H1 (cell line): ENCODE measurements at regions not wholly inside any gene's neighbourhood (a gene's known extent, or its start where the extent isn't known, plus 50 kb on each side); places are given as distances from the start of the nearest gene placed in this dataset.

Experiments
- CTCF ChIA-PET: fragments of 300-600 bp; sonication (Branson Sonifier 250); formaldehyde crosslinking; loops from one replicate; lab custom pipeline; 2021; ENCODE audit not compliant: partially characterized antibody; lab: Charles Lee
- POLR2A ChIA-PET: fragments of 300-600 bp; sonication (Branson Sonifier 250); formaldehyde crosslinking; loops from one replicate; lab custom pipeline; 2021; ENCODE audit warnings: inconsistent platforms; ENCODE audit not compliant: partially characterized antibody; lab: Charles Lee
- DNase-seq, 2 experiments: peaks; one replicate each; pipeline versions ENCODE4 v3.0.0 to v3.0.0-alpha.2; 2010 to 2022; ENCODE audit warnings: low spot score in 2 of 2, low read depth in 1 of 2, mixed read lengths in 1 of 2
- FAIRE-seq: peaks from 2 replicates; lab custom pipeline; 2011; peaks lifted over from hg19 to GRCh38; lab: Jason Lieb, UNC
- H2AFZ ChIP-seq: 2 replicates; pipeline ENCODE4 v1.8.1; 2012; ENCODE audit warnings: low read length, inconsistent platforms
- H2AK5ac ChIP-seq: 2 replicates; pipeline ENCODE4 v1.6.1; 2013; ENCODE audit warnings: low read depth, low read length
- H2BK120ac ChIP-seq: replicated peaks from 2 replicates; pipeline ENCODE3; 2013; ENCODE audit warnings: low read depth, low read length, inconsistent platforms
- H2BK12ac ChIP-seq: 2 replicates; pipeline ENCODE4 v1.6.1; 2013; ENCODE audit warnings: low read depth, low read length
- H2BK15ac ChIP-seq: 2 replicates; pipeline ENCODE4 v1.6.1; 2013; ENCODE audit warnings: low read length
- H2BK20ac ChIP-seq: 2 replicates; pipeline ENCODE4 v1.6.1; 2013; ENCODE audit warnings: low read length
- H2BK5ac ChIP-seq: 2 replicates; pipeline ENCODE4 v1.6.1; 2013; ENCODE audit warnings: low read depth, low read length
- H3K14ac ChIP-seq: 2 replicates; pipeline ENCODE4 v1.6.1; 2013; ENCODE audit warnings: inconsistent platforms; ENCODE audit not compliant: insufficient read length
- H3K18ac ChIP-seq: 2 replicates; pipeline ENCODE4 v1.6.1; 2013; ENCODE audit warnings: low read length; ENCODE audit errors: extremely low read depth
- H3K23ac ChIP-seq: 2 replicates; pipeline ENCODE4 v1.6.1; 2013; ENCODE audit warnings: inconsistent platforms; ENCODE audit not compliant: insufficient read length
- H3K23me2 ChIP-seq: 2 replicates; pipeline ENCODE4 v1.6.1; 2013; ENCODE audit warnings: low read depth, low read length
- H3K27ac ChIP-seq: 2 replicates; pipeline ENCODE4 v1.6.1; 2011; ENCODE audit warnings: low read depth, low read length, inconsistent platforms
- H3K27me3 ChIP-seq, 4 experiments: replicated peaks in 1 of 4; 1 replicate in 1 of 4; 2 replicates in 3 of 4; pipeline versions ENCODE4 v1.6.1 to v1.8.1; 2011 to 2013; ENCODE audit warnings: low read length in 3 of 4, mild to moderate bottlenecking in 3 of 4, inconsistent platforms in 2 of 4, mixed read lengths in 2 of 4, moderate library complexity in 1 of 4; ENCODE audit not compliant: control insufficient read depth in 3 of 4, insufficient read depth in 3 of 4; ENCODE audit errors: extremely low read depth in 1 of 4
- H3K36me3 ChIP-seq, 4 experiments: 2 replicates each; pipeline versions ENCODE4 v1.6.1 to v1.8.1; 2011 to 2013; ENCODE audit warnings: mild to moderate bottlenecking in 4 of 4, low read length in 3 of 4, moderate library complexity in 2 of 4, control low read depth in 1 of 4, inconsistent platforms in 1 of 4; ENCODE audit not compliant: insufficient read depth in 4 of 4, control insufficient read depth in 2 of 4
- H3K4ac ChIP-seq: replicated peaks from 2 replicates; pipeline ENCODE3; 2013; ENCODE audit warnings: low read length, low read depth, mixed read lengths, inconsistent platforms; ENCODE audit not compliant: insufficient read length
- H3K4me1 ChIP-seq, 4 experiments: replicated peaks in 1 of 4; 1 replicate in 1 of 4; 2 replicates in 3 of 4; pipeline versions ENCODE4 v1.6.1 to v1.8.1; 2011 to 2013; ENCODE audit warnings: low read length in 3 of 4, inconsistent platforms in 2 of 4, mixed read lengths in 1 of 4; ENCODE audit not compliant: insufficient read depth in 4 of 4, control insufficient read depth in 3 of 4
- H3K4me2 ChIP-seq, 2 experiments: 2 replicates each; pipeline versions ENCODE4 v1.6.1 to v1.8.1; 2011 to 2013; ENCODE audit warnings: low read depth in 2 of 2, low read length in 2 of 2, control low read depth in 1 of 2, inconsistent platforms in 1 of 2, mild to moderate bottlenecking in 1 of 2; ENCODE audit not compliant: insufficient read depth in 1 of 2
- H3K4me3 ChIP-seq, 4 experiments: fragments of 200-600, 300-600 bp in 1 of 4; sonication (generic), shearing (Covaris generic), sonication (Bioruptor Twin) in 1 of 4; 2 replicates each; pipeline versions ENCODE4 v1.5.1 to v1.8.1; 2011 to 2016; ENCODE audit warnings: low read length in 4 of 4, low read depth in 3 of 4, control low read depth in 2 of 4, inconsistent platforms in 2 of 4, mild to moderate bottlenecking in 2 of 4, mixed read lengths in 1 of 4, moderate library complexity in 1 of 4; ENCODE audit not compliant: insufficient read depth in 2 of 4; ENCODE audit errors: extremely low read depth in 1 of 4
- H3K56ac ChIP-seq: replicated peaks from 2 replicates; pipeline ENCODE3; 2013; ENCODE audit warnings: low read depth, mild to moderate bottlenecking, mixed read lengths, low read length, inconsistent platforms; ENCODE audit not compliant: insufficient read length
- H3K79me1 ChIP-seq: 2 replicates; pipeline ENCODE4 v1.6.1; 2013; ENCODE audit warnings: low read depth, low read length, control low read depth
- H3K79me2 ChIP-seq, 2 experiments: 2 replicates each; pipeline versions ENCODE4 v1.6.1 to v1.8.1; 2012 to 2013; ENCODE audit warnings: low read length in 2 of 2, mild to moderate bottlenecking in 2 of 2, inconsistent platforms in 1 of 2; ENCODE audit not compliant: insufficient read depth in 2 of 2, control insufficient read depth in 1 of 2
- H3K9ac ChIP-seq, 4 experiments: replicated peaks in 1 of 4; 1 replicate in 1 of 4; 2 replicates in 3 of 4; pipeline versions ENCODE4 v1.6.1 to v1.8.1; 2011 to 2013; ENCODE audit warnings: low read depth in 3 of 4, low read length in 3 of 4, control low read depth in 2 of 4, mild to moderate bottlenecking in 2 of 4, moderate library complexity in 2 of 4, inconsistent platforms in 1 of 4; ENCODE audit errors: extremely low read depth in 1 of 4
- H3K9me3 ChIP-seq, 2 experiments: 2 replicates each; pipeline versions ENCODE4 v1.6.1 to v1.8.1; 2012 to 2013; ENCODE audit warnings: mild to moderate bottlenecking in 2 of 2, moderate library complexity in 2 of 2, control low read depth in 1 of 2, inconsistent platforms in 1 of 2, low read depth in 1 of 2, low read length in 1 of 2, mixed read lengths in 1 of 2; ENCODE audit not compliant: insufficient read depth in 2 of 2
- H4K20me1 ChIP-seq, 2 experiments: replicated peaks in 1 of 2; 2 replicates each; pipeline versions ENCODE3 to v1.8.1; 2011 to 2013; ENCODE audit warnings: inconsistent platforms in 2 of 2, low read length in 2 of 2, mild to moderate bottlenecking in 1 of 2; ENCODE audit not compliant: insufficient read depth in 2 of 2, control insufficient read depth in 1 of 2
- H4K5ac ChIP-seq: 2 replicates; pipeline ENCODE4 v1.6.1; 2013; ENCODE audit warnings: low read length, low read depth, mixed read lengths, inconsistent platforms; ENCODE audit not compliant: insufficient read length
- H4K8ac ChIP-seq: 2 replicates; pipeline ENCODE4 v1.8.0; 2013; ENCODE audit warnings: mild to moderate bottlenecking, moderate library complexity, low read length, inconsistent platforms; ENCODE audit not compliant: insufficient read depth; ENCODE audit errors: extremely low read depth
- H4K91ac ChIP-seq: replicated peaks from 2 replicates; pipeline ENCODE3; 2013; ENCODE audit warnings: low read length, mixed read lengths, inconsistent platforms; ENCODE audit not compliant: insufficient read length
- BRCA1 ChIP-seq: IDR thresholded peaks from 2 replicates; pipeline ENCODE4 v1.6.1; 2012; ENCODE audit warnings: low read depth, low read length, improper control_type of control experiment
- CHD2 ChIP-seq: IDR thresholded peaks from 2 replicates; pipeline ENCODE4 v1.6.1; 2012; ENCODE audit warnings: low read length, improper control_type of control experiment
- EP300 ChIP-seq, 2 experiments: IDR thresholded peaks; 1 replicate in 1 of 2; 2 replicates in 1 of 2; pipeline ENCODE4 v1.6.1; 2011 to 2012; ENCODE audit warnings: low read depth in 2 of 2, low read length in 2 of 2, mild to moderate bottlenecking in 2 of 2, borderline replicate concordance in 1 of 2, inconsistent platforms in 1 of 2, moderate library complexity in 1 of 2
- WGBS, 2 experiments: shearing (Covaris generic) in 1 of 2; methylation state at CpG; one replicate each; pipeline versions ENCODE4 v1.1.6 to v1.1.7; 2013 to 2015; ENCODE audit warnings: low lambda C conversion rate in 2 of 2, mixed read lengths in 2 of 2, inconsistent platforms in 1 of 2, low coverage in 1 of 2, missing lambda C conversion rate in 1 of 2; ENCODE audit not compliant: insufficient replicate concordance in 2 of 2, insufficient coverage in 1 of 2, insufficient read length in 1 of 2; ENCODE audit errors: extremely low coverage in 1 of 2, missing lambda C conversion rate in 1 of 2; 5-methylcytosine and 5-hydroxymethylcytosine counted together

DNA sequence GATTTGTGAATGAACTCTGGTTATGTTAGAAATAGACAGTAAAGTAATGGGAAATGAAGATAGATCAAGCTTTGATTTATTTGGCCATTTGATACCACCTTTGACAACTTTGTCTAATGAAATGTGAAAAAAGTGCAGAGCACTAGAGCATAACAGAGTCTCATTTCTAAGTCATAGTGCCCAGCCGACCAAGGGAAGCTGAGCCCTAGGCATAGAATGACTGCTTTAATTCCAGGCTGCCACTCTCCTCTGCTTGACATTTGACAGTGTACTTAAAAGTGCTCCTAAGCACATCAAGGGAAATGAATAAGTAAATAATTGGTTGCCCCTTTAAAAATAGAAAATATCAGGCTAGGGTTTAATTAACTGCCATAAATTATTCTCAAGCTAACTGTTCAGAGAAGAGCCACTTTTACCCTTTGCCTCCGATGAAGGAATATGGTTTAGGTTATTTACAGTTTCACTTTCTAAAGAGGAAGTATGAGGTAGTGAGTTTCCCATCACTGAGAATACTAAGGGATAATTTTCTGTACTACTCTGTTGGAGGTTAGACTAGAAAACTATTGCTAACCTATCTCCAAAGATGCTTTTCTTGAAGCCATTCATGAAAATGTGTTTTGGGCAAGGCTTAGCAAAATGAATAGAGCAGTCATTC lies 591.6 kb downstream of the REEP3 start:
- H3K4me2 ChIP-seq = no peak overlapping the region
- no peaks in the 10 kb centered on the region for H3K9me3 ChIP-seq
- no peak overlapping the region for H4K91ac ChIP-seq
- no peak overlapping the region for H2AFZ ChIP-seq
- H2AK5ac ChIP-seq = no peak overlapping the region
- H3K14ac ChIP-seq = no peak overlapping the region
- H3K79me1 ChIP-seq = no peaks in the 10 kb centered on the region
- ChIA-PET POLR2A (no interaction called here), CTCF (interaction anchor here (0.6 to 5.0 kb wide), 7 partner anchors 10 to 1167 kb away, joined by 3 to 21 read pairs (median 7); no protein-coding TSS in a partner anchor)
- no peaks in the 10 kb centered on the region for H4K20me1 ChIP-seq
- FAIRE-seq (no peak), DNase-seq (no peak)
- H2BK15ac ChIP-seq = no peak overlapping the region
- 95% methylated on average over 2 of the region's 2 CpGs; no CpG with 5 or more reads in 1 of the 2 experiments for WGBS, 2 experiments
- no peaks in the 10 kb centered on the region for H3K36me3 ChIP-seq
- H3K56ac ChIP-seq = no peak overlapping the region
- H4K5ac ChIP-seq = no peak overlapping the region
- H2BK120ac ChIP-seq = no peak overlapping the region
- H3K23me2 ChIP-seq = no peaks in the 10 kb centered on the region; the same call in 1 of the 2 replicates
- no peak overlapping the region for H4K8ac ChIP-seq
- H2BK20ac ChIP-seq = no peak overlapping the region
- no peak overlapping the region for H3K4ac ChIP-seq
- H3K27me3 ChIP-seq = no peaks in the 10 kb centered on the region
- H3K79me2 ChIP-seq = no peaks in the 10 kb centered on the region
- no peak overlapping the region for H3K9ac ChIP-seq
- H3K23ac ChIP-seq = no peak overlapping the region
- no peaks in the 10 kb centered on the region; a peak in 2 of 7 replicates for H3K4me1 ChIP-seq
- H3K27ac ChIP-seq = no peak overlapping the region
- no peak overlapping the region for H3K4me3 ChIP-seq
- no peak overlapping the region for H2BK12ac ChIP-seq
- H2BK5ac ChIP-seq = no peak overlapping the region; the same call in 1 of the 2 replicates
- H3K18ac ChIP-seq = no peak overlapping the region
- no peak for TF ChIP-seq EP300 (IDR thresholded peaks at IDR 0.05; ENCODE audit: borderline replicate concordance in 1 of 2, low read depth in 2 of 2, low read length in 2 of 2)
- TF ChIP-seq BRCA1 = no peak
- no peak for TF ChIP-seq CHD2
